LNCaP clone FGC (cell line): ENCODE measurements at regions not wholly inside any gene's neighbourhood (a gene's known extent, or its start where the extent isn't known, plus 50 kb on each side); places are given as distances from the start of the nearest gene placed in this dataset.
"Not testable (repeated sequence)": the region's sequence is repeated elsewhere in the genome, so short reads cannot be mapped to it uniquely, and the experiment has no call there.

ENCODE experiments used
- DNase-seq: peaks from one replicate; pipeline ENCODE4 v3.0.0-alpha.2; 2011; ENCODE audit warnings: low read depth
- H3K4me3 ChIP-seq: 2 replicates; pipeline ENCODE4 v1.5.1; 2011; ENCODE audit warnings: mild to moderate bottlenecking, low read depth, low read length, control low read depth
- TF ChIP-seq, protein P1 (sequence below): IDR thresholded peaks from 2 replicates; pipeline ENCODE4 v1.5.1; 2012; ENCODE audit warnings: mild to moderate bottlenecking; ENCODE audit not compliant: control insufficient read depth, insufficient read depth; ENCODE audit errors: extremely low read depth

DNA sequence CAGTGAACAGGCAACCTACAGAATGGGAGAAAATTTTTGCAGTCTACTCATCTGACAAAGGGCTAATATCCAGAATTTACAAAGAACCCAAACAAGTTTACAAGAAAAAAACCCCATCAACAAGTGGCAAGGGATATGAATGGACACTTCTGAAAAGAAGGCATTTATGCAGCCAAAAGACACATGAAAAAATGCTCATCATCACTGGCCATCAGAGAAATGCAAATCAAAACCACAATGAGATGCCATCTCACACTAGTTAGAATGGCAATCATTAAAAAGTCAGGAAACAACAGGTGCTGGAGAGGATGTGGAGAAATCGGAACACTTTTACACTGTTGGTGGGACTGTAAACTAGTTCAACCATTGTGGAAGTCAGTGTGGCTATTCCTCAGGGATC is 80.3 kb downstream of the ZNF474 start:
- DNase-seq, H3K4me3 ChIP-seq: not testable (repeated sequence)

DNA sequence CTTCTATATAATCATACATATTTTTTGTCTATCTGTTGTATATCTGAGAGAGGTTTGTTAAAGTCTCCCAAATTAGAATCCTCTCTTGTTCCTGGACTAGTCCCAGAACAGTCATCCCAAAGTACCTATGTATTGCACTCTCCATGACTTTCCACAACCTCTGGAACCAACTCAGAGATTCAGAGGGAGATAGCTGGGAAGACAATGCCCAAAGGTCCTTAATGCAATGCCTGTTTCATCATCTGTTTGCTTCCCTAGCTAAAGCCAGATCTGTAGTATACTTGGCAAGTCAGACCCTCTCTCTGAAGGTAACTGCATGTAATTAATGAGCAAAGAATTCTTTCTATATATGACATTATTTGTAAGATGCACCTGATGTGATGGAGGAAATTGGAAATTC is 89.4 kb downstream of the ZNF474 start:
- DNase-seq, result no peak
- TF ChIP-seq, protein P1, sequence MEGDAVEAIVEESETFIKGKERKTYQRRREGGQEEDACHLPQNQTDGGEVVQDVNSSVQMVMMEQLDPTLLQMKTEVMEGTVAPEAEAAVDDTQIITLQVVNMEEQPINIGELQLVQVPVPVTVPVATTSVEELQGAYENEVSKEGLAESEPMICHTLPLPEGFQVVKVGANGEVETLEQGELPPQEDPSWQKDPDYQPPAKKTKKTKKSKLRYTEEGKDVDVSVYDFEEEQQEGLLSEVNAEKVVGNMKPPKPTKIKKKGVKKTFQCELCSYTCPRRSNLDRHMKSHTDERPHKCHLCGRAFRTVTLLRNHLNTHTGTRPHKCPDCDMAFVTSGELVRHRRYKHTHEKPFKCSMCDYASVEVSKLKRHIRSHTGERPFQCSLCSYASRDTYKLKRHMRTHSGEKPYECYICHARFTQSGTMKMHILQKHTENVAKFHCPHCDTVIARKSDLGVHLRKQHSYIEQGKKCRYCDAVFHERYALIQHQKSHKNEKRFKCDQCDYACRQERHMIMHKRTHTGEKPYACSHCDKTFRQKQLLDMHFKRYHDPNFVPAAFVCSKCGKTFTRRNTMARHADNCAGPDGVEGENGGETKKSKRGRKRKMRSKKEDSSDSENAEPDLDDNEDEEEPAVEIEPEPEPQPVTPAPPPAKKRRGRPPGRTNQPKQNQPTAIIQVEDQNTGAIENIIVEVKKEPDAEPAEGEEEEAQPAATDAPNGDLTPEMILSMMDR, result no peak
- H3K4me3 ChIP-seq, result no peak overlapping the region

DNA sequence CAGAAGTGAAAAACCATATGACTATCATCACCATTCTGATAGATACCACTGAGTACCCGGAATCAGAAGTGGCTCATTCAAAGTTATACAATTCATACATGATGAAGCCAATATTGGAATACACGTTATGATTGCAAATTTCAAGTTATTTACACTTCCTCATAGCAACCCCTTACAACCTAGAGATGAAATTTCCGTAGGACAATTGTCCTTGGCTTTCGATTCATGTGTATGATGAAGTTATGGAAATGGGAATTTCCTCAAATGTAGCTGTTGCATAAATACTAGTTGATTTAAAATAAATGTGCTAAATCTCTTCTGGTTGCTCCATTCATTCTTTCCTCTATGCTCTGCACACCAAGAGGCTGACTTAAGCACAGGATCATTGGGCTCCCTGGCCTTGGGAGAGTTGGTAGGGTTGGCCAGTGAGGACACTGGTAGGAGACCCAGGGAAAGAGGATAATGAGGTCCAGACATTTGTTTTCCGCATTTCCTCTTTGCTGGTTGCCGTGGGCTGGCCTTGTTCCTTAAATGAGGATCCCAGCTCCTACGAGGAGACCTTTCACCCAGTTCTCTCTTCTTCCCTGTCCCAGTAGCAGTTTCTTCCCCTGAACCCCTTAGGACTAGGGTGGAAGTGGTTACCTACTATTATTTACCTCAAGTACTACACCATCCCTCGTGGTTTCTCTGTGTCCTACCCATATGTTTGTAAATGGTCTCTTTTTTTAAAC is 90.3 kb downstream of the ZNF474 start:
- H3K4me3 ChIP-seq, result no peak overlapping the region
- no peak for DNase-seq
- TF ChIP-seq, protein P1, result no peak

DNA sequence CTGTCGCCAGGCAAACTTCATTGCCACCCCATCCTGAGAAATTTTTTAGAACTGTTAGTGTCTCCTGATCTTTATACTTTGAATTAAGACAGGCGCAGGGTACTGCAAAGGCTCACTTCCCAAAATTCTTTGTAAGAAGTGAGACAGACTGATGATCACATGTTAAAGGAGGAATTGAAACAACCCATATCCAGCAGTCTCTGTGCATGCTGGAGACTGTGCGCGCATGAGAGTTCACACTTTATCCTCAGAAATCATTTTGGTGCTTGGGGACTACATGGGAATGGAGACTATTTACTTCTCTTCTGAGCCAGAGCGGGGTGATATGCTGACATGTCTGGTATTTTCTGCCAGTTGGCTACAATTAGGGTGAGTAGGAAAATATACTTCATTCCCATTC is 91.2 kb downstream of the ZNF474 start:
- H3K4me3 ChIP-seq, result no peak overlapping the region
- TF ChIP-seq, protein P1, result no peak
- DNase-seq, result no peak

DNA sequence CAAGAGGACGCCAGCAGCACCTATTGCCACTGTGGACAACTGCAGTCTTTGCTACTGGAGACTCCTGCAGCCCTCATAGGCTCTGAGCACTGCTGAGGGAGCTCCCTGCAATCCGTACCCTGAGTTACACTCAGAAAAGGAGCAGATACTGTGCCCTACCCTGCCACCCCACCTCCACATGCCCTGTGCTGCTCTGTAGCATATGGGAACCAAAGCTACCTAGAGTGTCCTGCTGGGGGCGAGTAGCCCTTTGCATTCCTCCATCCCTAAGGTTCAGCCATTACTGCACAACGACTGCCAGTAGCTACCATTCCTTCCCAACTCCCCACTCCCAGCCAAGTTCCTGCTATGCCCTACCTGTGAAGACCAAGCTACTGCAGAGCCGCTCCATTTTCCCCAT is 90.2 kb upstream of the SNCAIP start:
- TF ChIP-seq, protein P1, result no peak
- H3K4me3 ChIP-seq, result no peak overlapping the region
- DNase-seq, result no peak

DNA sequence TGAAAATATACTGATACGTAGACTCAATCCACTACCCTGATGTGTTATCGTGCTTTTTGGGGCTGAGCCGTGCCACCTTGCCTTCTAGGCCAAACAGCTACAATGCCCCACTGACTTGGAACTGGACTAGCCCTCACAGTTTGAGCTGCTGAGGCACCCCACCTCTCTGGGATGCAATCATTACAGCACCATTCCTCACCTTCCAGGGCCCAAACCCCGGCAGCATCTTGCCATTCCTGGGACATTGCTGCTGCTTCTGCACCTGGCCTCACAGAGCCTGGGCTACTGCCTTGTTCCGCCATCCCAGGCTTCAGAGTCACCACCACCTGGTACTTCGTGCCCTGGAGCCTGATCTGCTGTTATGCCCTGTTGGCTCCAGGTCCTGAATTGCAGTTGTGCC is 89.5 kb upstream of the SNCAIP start:
- TF ChIP-seq, protein P1, result no peak
- H3K4me3 ChIP-seq, result no peak overlapping the region
- DNase-seq, result no peak

DNA sequence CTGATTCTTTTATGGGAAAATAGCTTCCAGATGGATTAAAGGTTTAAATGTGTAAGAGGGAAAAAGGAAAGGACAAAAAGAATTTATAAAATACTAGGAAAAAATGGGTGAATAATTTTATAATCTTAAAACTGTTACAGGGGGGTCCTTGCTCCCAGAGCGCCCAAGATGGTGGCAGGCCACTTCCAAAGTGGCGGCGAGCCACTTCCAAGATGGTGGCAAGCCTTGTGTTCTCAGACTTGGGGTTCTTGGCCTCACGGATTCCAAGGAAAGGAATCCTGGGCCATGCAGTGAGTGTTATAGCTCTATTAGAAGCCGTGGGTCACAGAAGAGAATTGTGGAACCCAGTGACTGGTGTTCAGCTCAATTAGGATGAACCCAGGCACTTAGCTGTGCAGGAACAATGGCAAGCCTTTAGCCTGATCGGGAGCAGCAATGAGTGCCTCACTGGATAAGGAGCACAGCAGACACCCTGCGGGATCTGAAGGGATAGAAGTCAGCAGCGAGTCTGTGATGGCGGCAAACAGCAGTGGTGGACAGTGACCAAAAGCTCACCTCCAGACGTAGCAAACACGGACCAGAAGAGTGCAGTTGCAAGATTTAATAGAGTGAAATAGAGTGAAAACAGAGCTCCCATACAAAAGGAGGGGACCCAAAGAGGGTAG is 83.2 kb upstream of the SNCAIP start:
- no peak overlapping the region for H3K4me3 ChIP-seq
- DNase-seq, result no peak
- TF ChIP-seq, protein P1, result no peak
